ENCODE measurements at regions not wholly inside any gene's neighbourhood (a gene's known extent, or its start where the extent isn't known, plus 50 kb on each side); places are given as distances from the start of the nearest gene placed in this dataset.

GRCh38 chr5:103476811-103477210 lies 85.8 kb downstream of the NUDT12 start:
- no peak overlapping the region for H3K4me3 ChIP-seq (ENCODE audit: low read depth, low read length)
- no peak for TF ChIP-seq POLR2A (IDR thresholded peaks at IDR 0.05; ENCODE audit: extremely low read depth, insufficient read length)
- TF ChIP-seq CTCF (IDR thresholded peaks at IDR 0.05; ENCODE audit: low read depth, low read length): no peak
- no peak for TF ChIP-seq MYC (IDR thresholded peaks at IDR 0.05; ENCODE audit: low read depth, low read length)
- no peak for TF ChIP-seq MAX (IDR thresholded peaks at IDR 0.05; ENCODE audit: low read depth, low read length)
- no peak for DNase-seq (ENCODE audit: low read depth)

GRCh38 chr5:103475629-103476240 lies 86.9 kb downstream of the NUDT12 start:
- peak; percentile 34 for TF ChIP-seq CTCF (IDR thresholded peaks at IDR 0.05; ENCODE audit: low read depth, low read length)
- TF ChIP-seq MAX (IDR thresholded peaks at IDR 0.05; ENCODE audit: low read depth, low read length): no peak
- H3K4me3 ChIP-seq (ENCODE audit: low read depth, low read length): no peak overlapping the region
- DNase-seq (ENCODE audit: low read depth): peak; percentile 47

- no peak for TF ChIP-seq POLR2A (IDR thresholded peaks at IDR 0.05; ENCODE audit: extremely low read depth, insufficient read length)
- no peak for DNase-seq (ENCODE audit: low read depth)
- H3K4me3 ChIP-seq (ENCODE audit: low read depth, low read length): no peak overlapping the region
These were observed 87.9 kb downstream of the NUDT12 start for GRCh38 chr5:103474677-103475076.

GRCh38 chr5:103473725-103474124 lies 88.9 kb downstream of the NUDT12 start:
- DNase-seq (ENCODE audit: low read depth): no peak
- no peak overlapping the region for H3K4me3 ChIP-seq (ENCODE audit: low read depth, low read length)
- TF ChIP-seq POLR2A (IDR thresholded peaks at IDR 0.05; ENCODE audit: extremely low read depth, insufficient read length): no peak
- no peak for TF ChIP-seq MYC (IDR thresholded peaks at IDR 0.05; ENCODE audit: low read depth, low read length)
- no peak for TF ChIP-seq CTCF (IDR thresholded peaks at IDR 0.05; ENCODE audit: low read depth, low read length)
- TF ChIP-seq MAX (IDR thresholded peaks at IDR 0.05; ENCODE audit: low read depth, low read length): no peak

GRCh38 chr5:103472830-103473229 lies 89.8 kb downstream of the NUDT12 start:
- TF ChIP-seq MYC (IDR thresholded peaks at IDR 0.05; ENCODE audit: low read depth, low read length) (no peak), MAX (IDR thresholded peaks at IDR 0.05; ENCODE audit: low read depth, low read length) (no peak), CTCF (IDR thresholded peaks at IDR 0.05; ENCODE audit: low read depth, low read length) (no peak), POLR2A (IDR thresholded peaks at IDR 0.05; ENCODE audit: extremely low read depth, insufficient read length) (no peak)
- DNase-seq (ENCODE audit: low read depth): peak; percentile 3
- H3K4me3 ChIP-seq (ENCODE audit: low read depth, low read length): no peak overlapping the region

- no peak for TF ChIP-seq MYC (IDR thresholded peaks at IDR 0.05; ENCODE audit: low read depth, low read length)
- no peak for TF ChIP-seq POLR2A (IDR thresholded peaks at IDR 0.05; ENCODE audit: extremely low read depth, insufficient read length)
- no peak for TF ChIP-seq CTCF (IDR thresholded peaks at IDR 0.05; ENCODE audit: low read depth, low read length)
- TF ChIP-seq MAX (IDR thresholded peaks at IDR 0.05; ENCODE audit: low read depth, low read length): no peak
- no peak for DNase-seq (ENCODE audit: low read depth)
- no peak overlapping the region for H3K4me3 ChIP-seq (ENCODE audit: low read depth, low read length)
These were observed 90.3 kb downstream of the NUDT12 start for GRCh38 chr5:103472265-103472664.

Measured in NB4 (cell line).